NCI-H146 treated with DMSO at 0.1 percent for 48 hours (cell line): ENCODE measurements at regions not wholly inside any gene's neighbourhood (a gene's known extent, or its start where the extent isn't known, plus 50 kb on each side); places are given as distances from the start of the nearest gene placed in this dataset.

Experiments
- DNase-seq: peaks from one replicate; lab custom pipeline; 2025; ENCODE audit not compliant: unreplicated experiment; lab: John Stamatoyannopoulos, UW

- DNase-seq: no peak
Measured at GRCh38 chr6:98514796-98515195, 319.6 kb upstream of the POU3F2 start.

- no peak for DNase-seq
Measured at GRCh38 chr6:98516206-98516605, 318.2 kb upstream of the POU3F2 start.

- peak; percentile 13 for DNase-seq
Measured at GRCh38 chr6:98516866-98517265, 317.5 kb upstream of the POU3F2 start.

GRCh38 chr6:98525860-98526259 lies 308.5 kb upstream of the POU3F2 start:
- peak; percentile 45 for DNase-seq

GRCh38 chr6:98526465-98526864 lies 307.9 kb upstream of the POU3F2 start:
- no peak for DNase-seq

GRCh38 chr6:98529364-98529763 lies 305.0 kb upstream of the POU3F2 start:
- DNase-seq: no peak

- DNase-seq: no peak
Measured at GRCh38 chr6:98530732-98531131, 303.6 kb upstream of the POU3F2 start.

GRCh38 chr6:98532004-98532403 lies 302.4 kb upstream of the POU3F2 start:
- DNase-seq: no peak

- DNase-seq: peak; percentile 33
Measured at GRCh38 chr6:98539741-98540140, 294.6 kb upstream of the POU3F2 start.

- no peak for DNase-seq
Measured at GRCh38 chr6:98546376-98546775, 288.0 kb upstream of the POU3F2 start.

GRCh38 chr6:98547151-98547550 lies 287.2 kb upstream of the POU3F2 start:
- DNase-seq: no peak

- peak; percentile 74 for DNase-seq
Measured at GRCh38 chr6:98547634-98548033, 286.7 kb upstream of the POU3F2 start.

- DNase-seq: no peak
Measured at GRCh38 chr6:98548301-98548700, 286.1 kb upstream of the POU3F2 start.

GRCh38 chr6:98560418-98560817 lies 274.0 kb upstream of the POU3F2 start:
- DNase-seq: no peak

GRCh38 chr6:98560841-98561240 lies 273.5 kb upstream of the POU3F2 start:
- no peak for DNase-seq

GRCh38 chr6:98566126-98566525 lies 268.2 kb upstream of the POU3F2 start:
- DNase-seq: no peak

GRCh38 chr6:98572579-98572978 lies 261.8 kb upstream of the POU3F2 start:
- DNase-seq: no peak

- DNase-seq: no peak
Measured at GRCh38 chr6:98574984-98575383, 259.4 kb upstream of the POU3F2 start.

- no peak for DNase-seq
Measured at GRCh38 chr6:98576791-98577190, 257.6 kb upstream of the POU3F2 start.

GRCh38 chr6:98578016-98578415 lies 256.4 kb upstream of the POU3F2 start:
- DNase-seq: no peak

GRCh38 chr6:98579079-98579478 lies 255.3 kb upstream of the POU3F2 start:
- DNase-seq: no peak

- DNase-seq: no peak
Measured at GRCh38 chr6:98579941-98580340, 254.4 kb upstream of the POU3F2 start.

- DNase-seq: no peak
Measured at GRCh38 chr6:98581705-98582104, 252.7 kb upstream of the POU3F2 start.

- no peak for DNase-seq
Measured at GRCh38 chr6:98583506-98583905, 250.9 kb upstream of the POU3F2 start.
